ENCODE measurements at regions not wholly inside any gene's neighbourhood (a gene's known extent, or its start where the extent isn't known, plus 50 kb on each side); places are given as distances from the start of the nearest gene placed in this dataset.

DNA sequence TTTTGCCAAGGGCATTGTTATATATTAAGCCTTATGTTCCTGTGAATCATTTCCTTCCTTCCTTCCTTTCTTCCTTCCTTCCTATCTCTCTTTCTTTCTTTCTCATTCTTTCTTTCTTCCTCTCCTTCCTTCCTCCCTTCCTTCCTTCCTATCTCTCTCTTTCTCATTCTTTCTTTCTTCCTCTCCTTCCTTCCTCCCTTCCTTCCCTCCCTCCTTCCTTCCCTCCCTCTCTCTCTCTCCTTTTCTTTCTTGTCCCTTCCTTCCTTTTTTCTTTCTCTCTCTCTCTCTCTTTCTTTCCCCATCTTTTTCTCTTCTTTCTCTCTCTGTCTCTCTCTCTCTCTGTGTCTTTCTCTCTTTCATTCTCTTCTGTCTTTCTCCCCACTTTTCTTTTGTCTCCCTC lies 226.6 kb downstream of the ETNK1 start:
- DNase-seq (ENCODE audit: low spot score) = no peak
- H3K9me3 Mint-ChIP-seq (ENCODE audit: unreplicated experiment) = peaks cover 4% of the 10 kb centered on the region
- no peak overlapping the region for H3K4me3 Mint-ChIP-seq (ENCODE audit: unreplicated experiment)
- H3K4me1 Mint-ChIP-seq (ENCODE audit: unreplicated experiment) = no peaks in the 10 kb centered on the region
- no peaks in the 10 kb centered on the region for H3K27me3 Mint-ChIP-seq (ENCODE audit: unreplicated experiment)
- H3K27ac Mint-ChIP-seq (ENCODE audit: unreplicated experiment) = no peak overlapping the region
- no peaks in the 10 kb centered on the region for H3K36me3 Mint-ChIP-seq (ENCODE audit: low read depth, unreplicated experiment)
- TF ChIP-seq CTCF (IDR thresholded peaks at IDR 0.05; ENCODE audit: unreplicated experiment) = no peak

DNA sequence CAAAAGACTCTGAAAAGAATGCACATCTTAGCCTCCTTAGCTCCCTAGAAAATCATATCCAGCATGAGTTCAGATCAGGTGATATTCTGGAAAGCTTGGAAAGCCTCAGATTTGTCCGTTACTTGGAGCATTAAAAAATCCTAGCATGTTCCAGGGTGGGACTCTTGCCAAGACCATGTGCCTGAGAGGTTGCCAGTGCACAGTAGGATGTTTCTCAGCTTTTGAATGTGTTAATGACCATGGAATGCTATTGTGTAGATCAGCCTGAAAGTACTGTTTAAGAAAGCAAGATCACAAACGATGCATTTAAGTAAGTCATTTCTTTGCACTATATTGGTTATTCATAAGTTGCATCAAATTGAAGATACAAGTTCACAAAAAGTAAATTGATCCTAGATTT lies 230.5 kb downstream of the ETNK1 start:
- no peak for TF ChIP-seq CTCF (IDR thresholded peaks at IDR 0.05; ENCODE audit: unreplicated experiment)
- Mint-ChIP-seq H3K4me1 (ENCODE audit: unreplicated experiment) (no peaks in the 10 kb centered on the region), H3K9me3 (ENCODE audit: unreplicated experiment) (no peaks in the 10 kb centered on the region), H3K27me3 (ENCODE audit: unreplicated experiment) (no peaks in the 10 kb centered on the region), H3K4me3 (ENCODE audit: unreplicated experiment) (no peak overlapping the region), H3K27ac (ENCODE audit: unreplicated experiment) (no peak overlapping the region), H3K36me3 (ENCODE audit: low read depth, unreplicated experiment) (no peaks in the 10 kb centered on the region)
- no peak for DNase-seq (ENCODE audit: low spot score)

GRCh38 chr12:22856178-22856577 lies 231.2 kb downstream of the ETNK1 start:
- DNase-seq (ENCODE audit: low spot score) = no peak
- Mint-ChIP-seq H3K4me1 (ENCODE audit: unreplicated experiment) (no peaks in the 10 kb centered on the region), H3K4me3 (ENCODE audit: unreplicated experiment) (no peak overlapping the region), H3K27me3 (ENCODE audit: unreplicated experiment) (no peaks in the 10 kb centered on the region), H3K27ac (ENCODE audit: unreplicated experiment) (no peak overlapping the region), H3K9me3 (ENCODE audit: unreplicated experiment) (no peaks in the 10 kb centered on the region), H3K36me3 (ENCODE audit: low read depth, unreplicated experiment) (no peaks in the 10 kb centered on the region)
- peak; percentile 83 for TF ChIP-seq CTCF (IDR thresholded peaks at IDR 0.05; ENCODE audit: unreplicated experiment)

- Mint-ChIP-seq H3K36me3 (ENCODE audit: low read depth, unreplicated experiment) (no peaks in the 10 kb centered on the region), H3K4me3 (ENCODE audit: unreplicated experiment) (no peak overlapping the region), H3K9me3 (ENCODE audit: unreplicated experiment) (no peaks in the 10 kb centered on the region), H3K27ac (ENCODE audit: unreplicated experiment) (no peak overlapping the region), H3K27me3 (ENCODE audit: unreplicated experiment) (no peaks in the 10 kb centered on the region), H3K4me1 (ENCODE audit: unreplicated experiment) (peaks cover 4% of the 10 kb centered on the region)
- no peak for TF ChIP-seq CTCF (IDR thresholded peaks at IDR 0.05; ENCODE audit: unreplicated experiment)
- DNase-seq (ENCODE audit: low spot score) = no peak
These were observed 234.0 kb downstream of the ETNK1 start for GRCh38 chr12:22858849-22859570.

DNA sequence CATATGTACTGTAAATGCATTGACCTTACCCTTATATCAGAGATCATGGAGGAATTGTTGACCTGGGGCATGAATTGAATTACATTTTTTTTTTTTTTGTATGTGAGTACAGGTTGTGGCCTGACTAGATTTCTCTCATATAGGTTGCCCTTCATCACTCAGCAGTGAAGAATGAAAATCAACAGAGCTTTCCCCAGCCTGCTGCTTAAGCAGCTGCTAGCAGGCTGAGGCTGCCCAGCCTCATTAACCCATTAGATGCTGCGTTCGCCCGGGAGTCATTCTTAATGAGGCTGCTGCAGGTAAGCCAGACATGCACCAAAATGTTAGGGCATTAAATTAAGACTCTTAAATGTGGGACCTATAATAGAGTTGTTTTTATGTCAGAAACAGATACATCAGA lies 236.0 kb downstream of the ETNK1 start:
- H3K4me1 Mint-ChIP-seq (ENCODE audit: unreplicated experiment) = peaks cover 4% of the 10 kb centered on the region
- DNase-seq (ENCODE audit: low spot score) = no peak
- no peak for TF ChIP-seq CTCF (IDR thresholded peaks at IDR 0.05; ENCODE audit: unreplicated experiment)
- no peaks in the 10 kb centered on the region for H3K36me3 Mint-ChIP-seq (ENCODE audit: low read depth, unreplicated experiment)
- no peaks in the 10 kb centered on the region for H3K27me3 Mint-ChIP-seq (ENCODE audit: unreplicated experiment)
- no peak overlapping the region for H3K4me3 Mint-ChIP-seq (ENCODE audit: unreplicated experiment)
- no peak overlapping the region for H3K27ac Mint-ChIP-seq (ENCODE audit: unreplicated experiment)
- no peaks in the 10 kb centered on the region for H3K9me3 Mint-ChIP-seq (ENCODE audit: unreplicated experiment)

Measured in endothelial cell (in vitro differentiated cells).